GM06990 (cell line): ENCODE measurements at regions not wholly inside any gene's neighbourhood (a gene's known extent, or its start where the extent isn't known, plus 50 kb on each side); places are given as distances from the start of the nearest gene placed in this dataset.

Experiments used
- DNase-seq: peaks from one replicate; pipeline ENCODE4 v3.0.0-alpha.2; 2011; ENCODE audit not compliant: insufficient read length; ENCODE audit errors: extremely low read depth
- H3K27me3 ChIP-seq: replicated peaks from 2 replicates; pipeline ENCODE4 v1.6.0; 2011; ENCODE audit warnings: low read length; ENCODE audit not compliant: control insufficient read depth, insufficient read depth
- H3K36me3 ChIP-seq: 2 replicates; pipeline ENCODE4 v1.5.1; 2011; ENCODE audit warnings: low read length; ENCODE audit not compliant: control insufficient read depth, insufficient read depth
- H3K4me3 ChIP-seq: replicated peaks from 2 replicates; pipeline ENCODE4 v1.5.1; 2011; ENCODE audit warnings: low read depth, mild to moderate bottlenecking, control low read depth, low read length
- CTCF ChIP-seq: IDR thresholded peaks from 2 replicates; pipeline ENCODE4 v1.5.1; 2011; ENCODE audit warnings: low read length, control low read depth, mild to moderate bottlenecking, inconsistent platforms; ENCODE audit not compliant: insufficient read depth, poor library complexity, severe bottlenecking

DNA sequence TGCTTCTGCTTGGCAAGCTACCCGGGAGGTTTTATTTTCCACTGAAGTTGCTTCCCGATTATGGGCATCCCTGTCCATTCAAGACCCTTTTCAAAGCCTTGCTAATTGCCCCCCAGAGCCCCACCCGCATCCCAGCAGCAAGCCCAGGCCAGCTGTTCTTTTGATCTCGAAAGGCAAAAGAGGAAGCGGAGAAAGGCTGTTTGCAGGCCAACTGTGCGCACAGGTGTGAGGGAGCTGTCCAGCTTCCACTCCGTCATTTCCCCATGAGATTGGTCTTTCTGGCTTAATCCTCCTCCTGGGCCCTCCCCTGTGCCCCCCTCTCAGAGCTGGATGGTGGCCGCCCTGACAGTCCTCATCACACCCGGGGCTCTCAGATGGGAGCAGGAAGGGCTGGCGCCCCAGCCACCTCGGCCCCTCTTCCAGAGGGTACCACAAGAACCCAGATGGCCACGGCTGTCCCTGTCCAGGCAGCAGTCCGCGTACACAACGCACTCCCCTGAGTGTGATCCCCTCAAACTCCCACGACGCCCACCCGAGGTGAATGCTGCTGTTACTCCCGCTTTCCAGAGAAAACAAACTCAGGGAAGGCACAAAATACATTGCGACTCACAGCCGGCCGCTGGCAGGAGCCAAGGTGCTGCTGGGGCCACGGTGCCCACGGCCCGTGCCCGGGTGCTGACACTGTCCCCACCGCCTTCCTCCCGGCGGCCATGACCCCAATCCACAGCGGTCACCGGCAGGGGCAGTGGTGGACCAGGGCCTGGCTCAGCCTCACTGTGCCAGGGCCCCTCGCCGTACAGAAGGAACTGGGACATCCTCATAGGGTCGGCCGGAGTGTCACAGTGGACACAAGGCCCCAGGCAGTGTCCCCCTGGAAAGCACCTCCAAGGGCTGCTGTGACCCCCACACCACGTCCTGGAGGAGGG lies 121.9 kb downstream of the CRYAA start:
- DNase-seq = no peak
- Histone ChIP-seq H3K4me3 (no peak overlapping the region), H3K27me3 (peaks cover 2% of the 10 kb centered on the region), H3K36me3 (no peaks in the 10 kb centered on the region)
- TF ChIP-seq CTCF = no peak

- no peaks in the 10 kb centered on the region for H3K36me3 ChIP-seq
- H3K27me3 ChIP-seq = no peaks in the 10 kb centered on the region; the same call in 1 of the 2 replicates
- DNase-seq = no peak
- H3K4me3 ChIP-seq = no peak overlapping the region
- no peak for TF ChIP-seq CTCF
Measured at GRCh38 chr21:43289966-43290365, 121.2 kb downstream of the CRYAA start.

DNA sequence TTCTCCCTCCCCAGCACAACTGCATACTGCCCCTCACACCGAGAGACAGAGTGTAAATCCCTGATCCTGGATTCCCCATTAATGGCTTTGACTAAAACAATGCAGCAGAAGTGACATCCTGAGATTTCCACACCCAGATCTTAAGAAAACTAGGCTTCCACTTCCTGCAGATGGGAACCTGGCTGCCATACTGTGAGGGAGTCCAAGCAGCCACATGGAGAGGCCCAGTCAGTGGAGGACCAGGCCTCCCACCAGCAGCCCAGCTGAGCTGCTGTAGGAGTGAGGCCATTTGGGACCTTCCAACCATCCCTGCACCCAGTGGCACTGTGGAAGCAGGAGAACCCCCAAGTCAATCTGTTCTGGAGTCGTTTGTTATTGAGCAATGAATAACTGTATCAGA lies 120.6 kb downstream of the CRYAA start:
- no peak for TF ChIP-seq CTCF
- Histone ChIP-seq H3K36me3 (no peaks in the 10 kb centered on the region), H3K27me3 (no peaks in the 10 kb centered on the region; the same call in 1 of the 2 replicates), H3K4me3 (no peak overlapping the region)
- no peak for DNase-seq

- no peaks in the 10 kb centered on the region for H3K27me3 ChIP-seq
- no peaks in the 10 kb centered on the region for H3K36me3 ChIP-seq
- H3K4me3 ChIP-seq = no peak overlapping the region
- TF ChIP-seq CTCF = no peak
- DNase-seq = no peak
Measured at GRCh38 chr21:43287795-43288755, 119.3 kb downstream of the CRYAA start.

GRCh38 chr21:43287111-43287760 lies 118.4 kb downstream of the CRYAA start:
- Histone ChIP-seq H3K4me3 (no peak overlapping the region), H3K36me3 (no peaks in the 10 kb centered on the region), H3K27me3 (no peaks in the 10 kb centered on the region)
- no peak for TF ChIP-seq CTCF
- DNase-seq = no peak
